ENCODE measurements at regions not wholly inside any gene's neighbourhood (a gene's known extent, or its start where the extent isn't known, plus 50 kb on each side); places are given as distances from the start of the nearest gene placed in this dataset.

- no peaks in the 10 kb centered on the region for H3K27me3 ChIP-seq (ENCODE audit: insufficient read depth, low read length)
- no peaks in the 10 kb centered on the region for H3K4me1 ChIP-seq (ENCODE audit: control insufficient read depth, insufficient read depth, low read length, unreplicated experiment)
- no peak overlapping the region for H2AFZ ChIP-seq (ENCODE audit: low read length, unreplicated experiment)
- no peak overlapping the region for H3K27ac ChIP-seq (ENCODE audit: low read depth, low read length)
- no peaks in the 10 kb centered on the region for H3K36me3 ChIP-seq (ENCODE audit: insufficient read depth, low read length)
- H3K79me2 ChIP-seq (ENCODE audit: control insufficient read depth, insufficient read depth, low read length, unreplicated experiment): no peaks in the 10 kb centered on the region
- H3K4me3 ChIP-seq (ENCODE audit: low read depth, low read length): no peak overlapping the region
Measured at GRCh38 chr1:38451541-38451993, 405.0 kb upstream of the POU3F1 start.

DNA sequence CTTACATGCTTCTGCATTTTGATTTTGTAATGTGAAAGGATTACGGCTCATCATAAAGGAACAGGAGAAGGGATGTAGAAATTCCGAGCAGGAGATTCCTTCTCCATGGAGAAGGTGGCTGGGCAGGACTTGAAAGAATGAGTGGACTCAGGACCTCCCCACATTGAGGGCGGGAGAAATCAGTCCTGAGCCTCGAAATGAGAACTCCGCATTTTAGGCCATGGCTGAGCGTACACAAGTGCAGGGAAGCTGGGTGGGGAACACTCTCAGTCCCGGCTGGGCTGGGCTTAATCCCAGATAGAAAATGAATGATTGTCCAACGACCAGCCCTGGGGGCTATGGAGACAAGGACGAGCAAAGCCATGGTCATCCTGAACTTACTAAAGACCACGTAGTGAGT, 402.3 kb upstream of the POU3F1 start:
- no peaks in the 10 kb centered on the region for H3K79me2 ChIP-seq (ENCODE audit: control insufficient read depth, insufficient read depth, low read length, unreplicated experiment)
- no peak overlapping the region for H2AFZ ChIP-seq (ENCODE audit: low read length, unreplicated experiment)
- no peaks in the 10 kb centered on the region for H3K27me3 ChIP-seq (ENCODE audit: insufficient read depth, low read length)
- H3K27ac ChIP-seq (ENCODE audit: low read depth, low read length): no peak overlapping the region
- no peaks in the 10 kb centered on the region for H3K4me1 ChIP-seq (ENCODE audit: control insufficient read depth, insufficient read depth, low read length, unreplicated experiment)
- no peaks in the 10 kb centered on the region for H3K36me3 ChIP-seq (ENCODE audit: insufficient read depth, low read length)
- no peak overlapping the region for H3K4me3 ChIP-seq (ENCODE audit: low read depth, low read length)

- Histone ChIP-seq H3K27ac (ENCODE audit: low read depth, low read length) (no peak overlapping the region), H3K4me3 (ENCODE audit: low read depth, low read length) (no peak overlapping the region), H3K36me3 (ENCODE audit: insufficient read depth, low read length) (no peaks in the 10 kb centered on the region), H3K79me2 (ENCODE audit: control insufficient read depth, insufficient read depth, low read length, unreplicated experiment) (no peaks in the 10 kb centered on the region), H2AFZ (ENCODE audit: low read length, unreplicated experiment) (no peak overlapping the region), H3K27me3 (ENCODE audit: insufficient read depth, low read length) (no peaks in the 10 kb centered on the region), H3K4me1 (ENCODE audit: control insufficient read depth, insufficient read depth, low read length, unreplicated experiment) (no peaks in the 10 kb centered on the region)
Measured at GRCh38 chr1:38446936-38447335, 400.3 kb upstream of the POU3F1 start.

DNA sequence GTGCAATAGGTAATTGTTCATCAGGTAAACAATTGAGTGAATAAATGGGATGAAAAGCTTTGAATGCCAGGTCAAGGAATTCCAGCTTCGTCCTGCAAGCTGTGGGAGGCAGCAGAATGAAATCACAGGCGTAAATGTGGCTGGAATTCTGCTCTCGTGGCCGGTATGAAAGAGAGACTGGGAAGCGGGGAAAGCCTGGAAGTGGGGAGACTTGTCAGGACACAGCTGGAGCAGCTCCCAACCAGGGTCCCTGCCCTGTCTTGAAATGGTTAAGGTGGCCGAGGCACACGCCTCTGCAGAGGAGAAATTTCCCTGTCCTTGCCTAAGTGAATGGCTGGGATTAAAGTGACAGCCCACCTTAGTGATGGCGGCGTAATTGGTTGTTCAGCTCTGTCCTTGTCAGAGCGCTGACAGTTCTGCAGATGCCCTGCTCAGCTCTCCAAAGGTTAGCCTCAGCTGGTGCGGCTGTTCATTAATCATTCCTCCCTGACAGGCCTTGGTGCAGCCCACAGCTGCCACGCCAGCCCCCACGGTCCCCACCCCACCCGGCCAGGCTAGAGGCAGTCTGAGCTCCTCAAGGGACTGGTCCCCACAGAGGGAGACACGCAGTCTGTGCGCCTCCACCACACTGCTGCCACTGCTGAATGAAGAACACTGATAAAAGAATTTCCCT, 398.3 kb upstream of the POU3F1 start:
- Histone ChIP-seq H3K79me2 (ENCODE audit: control insufficient read depth, insufficient read depth, low read length, unreplicated experiment) (no peaks in the 10 kb centered on the region), H3K27ac (ENCODE audit: low read depth, low read length) (no peak overlapping the region), H3K36me3 (ENCODE audit: insufficient read depth, low read length) (no peaks in the 10 kb centered on the region), H3K4me3 (ENCODE audit: low read depth, low read length) (no peak overlapping the region), H2AFZ (ENCODE audit: low read length, unreplicated experiment) (no peak overlapping the region), H3K4me1 (ENCODE audit: control insufficient read depth, insufficient read depth, low read length, unreplicated experiment) (no peaks in the 10 kb centered on the region), H3K27me3 (ENCODE audit: insufficient read depth, low read length) (no peaks in the 10 kb centered on the region)

DNA sequence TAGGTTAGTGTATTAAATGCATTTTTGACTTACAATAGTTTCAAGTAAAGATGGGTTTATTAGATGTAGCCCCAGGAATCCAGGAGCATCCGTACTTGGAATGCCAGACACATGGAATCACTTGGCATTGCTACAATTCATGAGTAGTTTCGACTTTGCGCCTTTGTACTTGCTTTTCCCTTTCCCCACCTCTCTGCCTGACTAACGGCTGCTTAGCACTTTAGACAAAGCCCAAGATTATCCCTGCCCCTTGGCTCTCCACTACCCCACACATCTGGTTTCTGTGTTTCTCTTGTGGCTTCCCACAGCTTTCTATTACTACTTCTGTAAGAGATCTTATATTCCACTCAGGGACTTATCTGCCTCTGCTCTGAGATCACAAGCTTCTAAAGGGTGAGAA, 397.7 kb upstream of the POU3F1 start:
- Histone ChIP-seq H3K27me3 (ENCODE audit: insufficient read depth, low read length) (no peaks in the 10 kb centered on the region), H3K4me3 (ENCODE audit: low read depth, low read length) (no peak overlapping the region), H3K27ac (ENCODE audit: low read depth, low read length) (no peak overlapping the region), H3K79me2 (ENCODE audit: control insufficient read depth, insufficient read depth, low read length, unreplicated experiment) (no peaks in the 10 kb centered on the region), H3K36me3 (ENCODE audit: insufficient read depth, low read length) (no peaks in the 10 kb centered on the region), H3K4me1 (ENCODE audit: control insufficient read depth, insufficient read depth, low read length, unreplicated experiment) (no peaks in the 10 kb centered on the region), H2AFZ (ENCODE audit: low read length, unreplicated experiment) (no peak overlapping the region)

GRCh38 chr1:38440402-38440801, 393.8 kb upstream of the POU3F1 start:
- no peaks in the 10 kb centered on the region for H3K79me2 ChIP-seq (ENCODE audit: control insufficient read depth, insufficient read depth, low read length, unreplicated experiment)
- H3K4me1 ChIP-seq (ENCODE audit: control insufficient read depth, insufficient read depth, low read length, unreplicated experiment): no peaks in the 10 kb centered on the region
- no peak overlapping the region for H3K27ac ChIP-seq (ENCODE audit: low read depth, low read length)
- no peak overlapping the region for H2AFZ ChIP-seq (ENCODE audit: low read length, unreplicated experiment)
- no peaks in the 10 kb centered on the region for H3K27me3 ChIP-seq (ENCODE audit: insufficient read depth, low read length)
- H3K4me3 ChIP-seq (ENCODE audit: low read depth, low read length): no peak overlapping the region
- H3K36me3 ChIP-seq (ENCODE audit: insufficient read depth, low read length): no peaks in the 10 kb centered on the region

DNA sequence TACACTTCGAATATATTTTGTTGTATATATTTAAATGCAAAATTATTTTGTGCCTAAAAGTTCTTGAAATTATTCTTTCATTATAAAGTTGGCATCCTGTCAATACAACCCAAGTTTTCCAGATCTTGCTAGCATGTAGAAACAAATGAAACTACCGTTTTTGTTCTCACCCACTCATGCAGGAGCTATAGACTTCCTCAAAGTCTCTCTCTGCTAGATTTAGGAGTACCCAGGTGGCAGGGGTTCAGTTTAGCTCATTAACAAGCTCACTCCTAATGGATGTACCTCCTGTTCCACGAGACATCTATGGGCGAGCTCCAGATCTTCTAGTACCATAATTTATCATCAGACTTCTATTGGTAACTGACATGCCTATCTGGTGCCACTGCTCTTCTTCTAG, 390.2 kb upstream of the POU3F1 start:
- Histone ChIP-seq H3K27ac (ENCODE audit: low read depth, low read length) (no peak overlapping the region), H3K4me3 (ENCODE audit: low read depth, low read length) (no peak overlapping the region), H2AFZ (ENCODE audit: low read length, unreplicated experiment) (no peak overlapping the region), H3K36me3 (ENCODE audit: insufficient read depth, low read length) (no peaks in the 10 kb centered on the region), H3K27me3 (ENCODE audit: insufficient read depth, low read length) (no peaks in the 10 kb centered on the region), H3K4me1 (ENCODE audit: control insufficient read depth, insufficient read depth, low read length, unreplicated experiment) (no peaks in the 10 kb centered on the region), H3K79me2 (ENCODE audit: control insufficient read depth, insufficient read depth, low read length, unreplicated experiment) (no peaks in the 10 kb centered on the region)

- Histone ChIP-seq H3K4me1 (ENCODE audit: control insufficient read depth, insufficient read depth, low read length, unreplicated experiment) (no peaks in the 10 kb centered on the region), H3K27ac (ENCODE audit: low read depth, low read length) (no peak overlapping the region), H3K36me3 (ENCODE audit: insufficient read depth, low read length) (no peaks in the 10 kb centered on the region), H3K4me3 (ENCODE audit: low read depth, low read length) (no peak overlapping the region), H2AFZ (ENCODE audit: low read length, unreplicated experiment) (no peak overlapping the region), H3K79me2 (ENCODE audit: control insufficient read depth, insufficient read depth, low read length, unreplicated experiment) (no peaks in the 10 kb centered on the region), H3K27me3 (ENCODE audit: insufficient read depth, low read length) (no peaks in the 10 kb centered on the region)
Measured at GRCh38 chr1:38436006-38436405, 389.4 kb upstream of the POU3F1 start.

DNA sequence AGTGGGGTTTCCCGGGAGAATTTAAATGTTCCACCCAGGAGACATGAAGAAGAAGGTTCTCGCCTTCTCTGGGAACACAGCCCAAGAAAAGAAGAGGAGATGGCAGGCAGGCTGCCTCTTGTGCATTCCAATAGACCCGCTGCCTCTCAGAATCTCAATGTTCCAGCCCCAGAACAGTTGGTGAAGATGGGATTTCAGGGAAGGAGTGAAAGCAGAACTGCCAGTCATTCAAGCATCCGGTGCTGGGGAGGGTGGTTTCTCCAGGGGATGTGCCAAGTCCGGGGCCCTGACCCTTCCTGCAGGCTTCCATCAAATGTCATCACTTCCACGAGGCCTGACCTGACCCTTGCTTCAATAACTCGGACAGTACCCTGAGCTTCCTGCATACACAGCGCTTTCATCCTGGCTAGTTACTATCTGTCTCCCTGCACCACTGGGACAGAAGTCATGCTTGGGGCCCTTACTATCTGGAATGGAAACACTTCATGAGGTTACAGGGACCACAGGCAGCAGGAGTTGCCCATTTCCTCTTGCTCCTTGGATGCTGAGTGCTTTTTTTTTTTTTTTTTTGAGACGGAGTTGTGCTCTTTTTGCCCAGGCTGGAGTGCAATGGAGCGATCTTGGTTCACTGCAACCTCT, 386.6 kb upstream of the POU3F1 start:
- no peaks in the 10 kb centered on the region for H3K27me3 ChIP-seq (ENCODE audit: insufficient read depth, low read length)

GRCh38 chr1:38431535-38432376, 385.2 kb upstream of the POU3F1 start:
- no peaks in the 10 kb centered on the region for H3K79me2 ChIP-seq (ENCODE audit: control insufficient read depth, insufficient read depth, low read length, unreplicated experiment)
- H2AFZ ChIP-seq (ENCODE audit: low read length, unreplicated experiment): no peak overlapping the region
- H3K27me3 ChIP-seq (ENCODE audit: insufficient read depth, low read length): no peaks in the 10 kb centered on the region
- H3K36me3 ChIP-seq (ENCODE audit: insufficient read depth, low read length): no peaks in the 10 kb centered on the region
- H3K4me1 ChIP-seq (ENCODE audit: control insufficient read depth, insufficient read depth, low read length, unreplicated experiment): no peaks in the 10 kb centered on the region
- H3K4me3 ChIP-seq (ENCODE audit: low read depth, low read length): no peak overlapping the region
- H3K27ac ChIP-seq (ENCODE audit: low read depth, low read length): no peak overlapping the region

More for the DNA sequence above, 386.6 kb upstream of the POU3F1 start:
- no peak overlapping the region for H3K27ac ChIP-seq (ENCODE audit: low read depth, low read length)
- no peaks in the 10 kb centered on the region for H3K79me2 ChIP-seq (ENCODE audit: control insufficient read depth, insufficient read depth, low read length, unreplicated experiment)
- no peak overlapping the region for H3K4me3 ChIP-seq (ENCODE audit: low read depth, low read length)
- H2AFZ ChIP-seq (ENCODE audit: low read length, unreplicated experiment): no peak overlapping the region
- no peaks in the 10 kb centered on the region for H3K36me3 ChIP-seq (ENCODE audit: insufficient read depth, low read length)
- H3K4me1 ChIP-seq (ENCODE audit: control insufficient read depth, insufficient read depth, low read length, unreplicated experiment): no peaks in the 10 kb centered on the region
